K562 (cell line): ENCODE measurements at regions not wholly inside any gene's neighbourhood (a gene's known extent, or its start where the extent isn't known, plus 50 kb on each side); places are given as distances from the start of the nearest gene placed in this dataset.

Experiments
- DACH1 ChIP-seq: fragments of 450-650 bp; IDR thresholded peaks from 2 replicates; pipeline ENCODE4 v1.6.1; 2018; ENCODE audit not compliant: partially characterized antibody
- KLF16 ChIP-seq: IDR thresholded peaks from 2 replicates; pipeline ENCODE4 v1.6.1; 2016; ENCODE audit warnings: antibody characterized with exemption
- MTA1 ChIP-seq: fragments of 450-650 bp; IDR thresholded peaks from 2 replicates; pipeline ENCODE4 v1.6.1; 2017; ENCODE audit warnings: borderline replicate concordance
- XRCC5 ChIP-seq: fragments of 200-400 bp; formaldehyde crosslinking; IDR thresholded peaks from 2 replicates; pipeline ENCODE4 v1.6.1; 2017; ENCODE audit warnings: low read depth, mild to moderate bottlenecking, low read length
- ZBTB1 ChIP-seq: sonication (generic); formaldehyde crosslinking; IDR thresholded peaks from 2 replicates; pipeline ENCODE4 v1.8.1; 2023; ENCODE audit warnings: missing genetic modification reagents, low read depth, mild to moderate bottlenecking, borderline replicate concordance
- ZNF717 ChIP-seq: fragments of 250-450 bp; sonication (Bioruptor Pico); IDR thresholded peaks from 2 replicates; pipeline ENCODE4 v1.5.0; 2021
- TF ChIP-seq, protein P1 (sequence below), 2 experiments: fragments of 450-650 bp; formaldehyde crosslinking in 1 of 2; IDR thresholded peaks; 2 replicates each; pipeline versions ENCODE4 v1.4.0 to v1.6.1; 2014 to 2020; ENCODE audit warnings: mild to moderate bottlenecking in 2 of 2, borderline replicate concordance in 1 of 2, low read depth in 1 of 2
- TF ChIP-seq, protein P2 (sequence below), 3 experiments: IDR thresholded peaks in 2 of 3; conservative IDR thresholded peaks in 1 of 3; 2 replicates each; pipeline ENCODE4 v1.5.1; 2011 to 2012; ENCODE audit warnings: low read length in 3 of 3, mild to moderate bottlenecking in 3 of 3, control low read depth in 2 of 3, improper control_type of control experiment in 1 of 3, inconsistent platforms in 1 of 3, low read depth in 1 of 3, mixed read lengths in 1 of 3, moderate library complexity in 1 of 3; ENCODE audit not compliant: insufficient read depth in 2 of 3
- TF ChIP-seq, protein P3 (sequence below): sonication (generic); formaldehyde crosslinking; IDR thresholded peaks from 2 replicates; pipeline ENCODE4 v1.8.1; 2023; ENCODE audit warnings: mild to moderate bottlenecking, missing genetic modification reagents

GRCh38 chr11:116217006-116217405, 555.8 kb downstream of the BUD13 start (continued):
- TF ChIP-seq, protein P1, sequence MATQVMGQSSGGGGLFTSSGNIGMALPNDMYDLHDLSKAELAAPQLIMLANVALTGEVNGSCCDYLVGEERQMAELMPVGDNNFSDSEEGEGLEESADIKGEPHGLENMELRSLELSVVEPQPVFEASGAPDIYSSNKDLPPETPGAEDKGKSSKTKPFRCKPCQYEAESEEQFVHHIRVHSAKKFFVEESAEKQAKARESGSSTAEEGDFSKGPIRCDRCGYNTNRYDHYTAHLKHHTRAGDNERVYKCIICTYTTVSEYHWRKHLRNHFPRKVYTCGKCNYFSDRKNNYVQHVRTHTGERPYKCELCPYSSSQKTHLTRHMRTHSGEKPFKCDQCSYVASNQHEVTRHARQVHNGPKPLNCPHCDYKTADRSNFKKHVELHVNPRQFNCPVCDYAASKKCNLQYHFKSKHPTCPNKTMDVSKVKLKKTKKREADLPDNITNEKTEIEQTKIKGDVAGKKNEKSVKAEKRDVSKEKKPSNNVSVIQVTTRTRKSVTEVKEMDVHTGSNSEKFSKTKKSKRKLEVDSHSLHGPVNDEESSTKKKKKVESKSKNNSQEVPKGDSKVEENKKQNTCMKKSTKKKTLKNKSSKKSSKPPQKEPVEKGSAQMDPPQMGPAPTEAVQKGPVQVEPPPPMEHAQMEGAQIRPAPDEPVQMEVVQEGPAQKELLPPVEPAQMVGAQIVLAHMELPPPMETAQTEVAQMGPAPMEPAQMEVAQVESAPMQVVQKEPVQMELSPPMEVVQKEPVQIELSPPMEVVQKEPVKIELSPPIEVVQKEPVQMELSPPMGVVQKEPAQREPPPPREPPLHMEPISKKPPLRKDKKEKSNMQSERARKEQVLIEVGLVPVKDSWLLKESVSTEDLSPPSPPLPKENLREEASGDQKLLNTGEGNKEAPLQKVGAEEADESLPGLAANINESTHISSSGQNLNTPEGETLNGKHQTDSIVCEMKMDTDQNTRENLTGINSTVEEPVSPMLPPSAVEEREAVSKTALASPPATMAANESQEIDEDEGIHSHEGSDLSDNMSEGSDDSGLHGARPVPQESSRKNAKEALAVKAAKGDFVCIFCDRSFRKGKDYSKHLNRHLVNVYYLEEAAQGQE (IDR thresholded peaks at IDR 0.05; ENCODE audit: borderline replicate concordance): peak; percentile 21; the same call in 1 of the 2 replicates
- TF ChIP-seq, protein P1 (CRISPR knock-in tag; IDR thresholded peaks at IDR 0.05; ENCODE audit: low read depth): no peak
- TF ChIP-seq, protein P2, sequence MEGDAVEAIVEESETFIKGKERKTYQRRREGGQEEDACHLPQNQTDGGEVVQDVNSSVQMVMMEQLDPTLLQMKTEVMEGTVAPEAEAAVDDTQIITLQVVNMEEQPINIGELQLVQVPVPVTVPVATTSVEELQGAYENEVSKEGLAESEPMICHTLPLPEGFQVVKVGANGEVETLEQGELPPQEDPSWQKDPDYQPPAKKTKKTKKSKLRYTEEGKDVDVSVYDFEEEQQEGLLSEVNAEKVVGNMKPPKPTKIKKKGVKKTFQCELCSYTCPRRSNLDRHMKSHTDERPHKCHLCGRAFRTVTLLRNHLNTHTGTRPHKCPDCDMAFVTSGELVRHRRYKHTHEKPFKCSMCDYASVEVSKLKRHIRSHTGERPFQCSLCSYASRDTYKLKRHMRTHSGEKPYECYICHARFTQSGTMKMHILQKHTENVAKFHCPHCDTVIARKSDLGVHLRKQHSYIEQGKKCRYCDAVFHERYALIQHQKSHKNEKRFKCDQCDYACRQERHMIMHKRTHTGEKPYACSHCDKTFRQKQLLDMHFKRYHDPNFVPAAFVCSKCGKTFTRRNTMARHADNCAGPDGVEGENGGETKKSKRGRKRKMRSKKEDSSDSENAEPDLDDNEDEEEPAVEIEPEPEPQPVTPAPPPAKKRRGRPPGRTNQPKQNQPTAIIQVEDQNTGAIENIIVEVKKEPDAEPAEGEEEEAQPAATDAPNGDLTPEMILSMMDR (IDR thresholded peaks at IDR 0.05 in 2 of 3, conservative IDR thresholded peaks at IDR 0.05 in 1 of 3; ENCODE audit: insufficient read depth in 2 of 3, low read depth in 1 of 3, low read length in 3 of 3): peak; percentile 72 to 79 (median 77)
- no peak for TF ChIP-seq ZBTB1
- no peak for TF ChIP-seq DACH1
- TF ChIP-seq MTA1: no peak
- TF ChIP-seq KLF16: no peak
- TF ChIP-seq, protein P3, sequence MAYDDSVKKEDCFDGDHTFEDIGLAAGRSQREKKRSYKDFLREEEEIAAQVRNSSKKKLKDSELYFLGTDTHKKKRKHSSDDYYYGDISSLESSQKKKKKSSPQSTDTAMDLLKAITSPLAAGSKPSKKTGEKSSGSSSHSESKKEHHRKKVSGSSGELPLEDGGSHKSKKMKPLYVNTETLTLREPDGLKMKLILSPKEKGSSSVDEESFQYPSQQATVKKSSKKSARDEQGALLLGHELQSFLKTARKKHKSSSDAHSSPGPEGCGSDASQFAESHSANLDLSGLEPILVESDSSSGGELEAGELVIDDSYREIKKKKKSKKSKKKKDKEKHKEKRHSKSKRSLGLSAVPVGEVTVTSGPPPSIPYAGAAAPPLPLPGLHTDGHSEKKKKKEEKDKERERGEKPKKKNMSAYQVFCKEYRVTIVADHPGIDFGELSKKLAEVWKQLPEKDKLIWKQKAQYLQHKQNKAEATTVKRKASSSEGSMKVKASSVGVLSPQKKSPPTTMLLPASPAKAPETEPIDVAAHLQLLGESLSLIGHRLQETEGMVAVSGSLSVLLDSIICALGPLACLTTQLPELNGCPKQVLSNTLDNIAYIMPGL (CRISPR knock-in tag): no peak
- TF ChIP-seq XRCC5: 0 out of 2 replicates have a peak, but pooled peaks have one; percentile 32
- TF ChIP-seq ZNF717 (CRISPR knock-in tag): no peak
